ENCODE measurements at regions not wholly inside any gene's neighbourhood (a gene's known extent, or its start where the extent isn't known, plus 50 kb on each side); places are given as distances from the start of the nearest gene placed in this dataset.

DNA sequence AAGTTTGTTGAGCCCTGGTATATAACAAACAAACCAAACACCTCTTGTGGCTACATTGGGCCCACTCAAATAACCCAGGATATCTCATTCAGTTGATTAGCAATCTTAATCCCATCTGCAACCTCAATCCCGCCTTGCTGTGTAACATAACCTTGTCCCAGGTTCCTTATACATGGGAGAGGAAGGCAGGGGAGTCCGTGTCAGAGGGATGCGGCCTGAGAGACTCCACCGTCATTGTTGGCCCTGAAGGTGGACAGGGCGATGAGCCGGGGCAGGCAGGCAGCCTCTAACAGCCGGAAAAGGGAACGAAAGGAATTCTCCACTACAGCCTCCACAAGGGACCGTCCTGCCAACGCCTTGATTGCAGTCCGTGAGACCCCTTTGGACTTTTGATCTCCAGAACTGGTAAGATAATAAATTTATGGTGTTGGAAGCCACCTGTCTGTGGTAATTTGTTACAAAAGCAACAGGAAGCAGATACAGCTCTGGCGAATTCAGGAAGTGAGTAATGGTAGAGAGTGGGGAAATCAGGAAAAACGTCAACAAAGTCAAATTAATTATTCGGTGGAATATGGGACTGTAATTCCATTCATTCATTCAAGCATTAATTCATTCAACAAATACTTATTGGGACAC is 124.5 kb upstream of the SALL4 start:
- H3K36me3 ChIP-seq (ENCODE audit: control insufficient read depth, insufficient read depth, low read length): no peaks in the 10 kb centered on the region
- ChIA-PET CTCF (no interaction called here), POLR2A (no interaction called here)
- no peak for TF ChIP-seq POLR2AphosphoS5 (IDR thresholded peaks at IDR 0.05; ENCODE audit: low read depth, low read length)
- no peak for TF ChIP-seq SIN3A (IDR thresholded peaks at IDR 0.05; ENCODE audit: borderline replicate concordance, insufficient read depth, low read depth, low read length)
- TF ChIP-seq, protein P1, sequence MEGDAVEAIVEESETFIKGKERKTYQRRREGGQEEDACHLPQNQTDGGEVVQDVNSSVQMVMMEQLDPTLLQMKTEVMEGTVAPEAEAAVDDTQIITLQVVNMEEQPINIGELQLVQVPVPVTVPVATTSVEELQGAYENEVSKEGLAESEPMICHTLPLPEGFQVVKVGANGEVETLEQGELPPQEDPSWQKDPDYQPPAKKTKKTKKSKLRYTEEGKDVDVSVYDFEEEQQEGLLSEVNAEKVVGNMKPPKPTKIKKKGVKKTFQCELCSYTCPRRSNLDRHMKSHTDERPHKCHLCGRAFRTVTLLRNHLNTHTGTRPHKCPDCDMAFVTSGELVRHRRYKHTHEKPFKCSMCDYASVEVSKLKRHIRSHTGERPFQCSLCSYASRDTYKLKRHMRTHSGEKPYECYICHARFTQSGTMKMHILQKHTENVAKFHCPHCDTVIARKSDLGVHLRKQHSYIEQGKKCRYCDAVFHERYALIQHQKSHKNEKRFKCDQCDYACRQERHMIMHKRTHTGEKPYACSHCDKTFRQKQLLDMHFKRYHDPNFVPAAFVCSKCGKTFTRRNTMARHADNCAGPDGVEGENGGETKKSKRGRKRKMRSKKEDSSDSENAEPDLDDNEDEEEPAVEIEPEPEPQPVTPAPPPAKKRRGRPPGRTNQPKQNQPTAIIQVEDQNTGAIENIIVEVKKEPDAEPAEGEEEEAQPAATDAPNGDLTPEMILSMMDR (IDR thresholded peaks at IDR 0.05): no peak
- no peak for TF ChIP-seq TCF7L2 (IDR thresholded peaks at IDR 0.05; ENCODE audit: low read depth, low read length)
- no peak for TF ChIP-seq REST (IDR thresholded peaks at IDR 0.05; ENCODE audit: insufficient read depth in 1 of 2, low read depth in 2 of 2, low read length in 1 of 2)
- no peaks in the 10 kb centered on the region for H3K9me3 ChIP-seq (ENCODE audit: control insufficient read depth, insufficient read depth, low read depth, low read length)
- in situ Hi-C loops (cut with HindIII; ENCODE audit: low pct_unique_long_range_greater_than_20kb, low sequenced_read_pairs) (no loop called here), intact Hi-C loops (cut with micrococcal nuclease; ENCODE audit: unreplicated experiment) (no loop called here)
- ATAC-seq (no peak), DNase-seq (ENCODE audit: low read depth, low spot score) (no peak)
- no peak overlapping the region; the same call in 1 of the 2 replicates for H3K27ac ChIP-seq (ENCODE audit: low read length)
- no peaks in the 10 kb centered on the region for H3K27me3 ChIP-seq (ENCODE audit: control insufficient read depth, insufficient read depth, low read length)
- H3K4me3 ChIP-seq (ENCODE audit: low read depth in 2 of 2, low read length in 2 of 2): no peak overlapping the region
- no TSS peak for BruUV-seq (replicated peaks)
- peaks cover 3% of the 10 kb centered on the region for H3K4me1 ChIP-seq (ENCODE audit: control insufficient read depth, insufficient read depth, low read length)

DNA sequence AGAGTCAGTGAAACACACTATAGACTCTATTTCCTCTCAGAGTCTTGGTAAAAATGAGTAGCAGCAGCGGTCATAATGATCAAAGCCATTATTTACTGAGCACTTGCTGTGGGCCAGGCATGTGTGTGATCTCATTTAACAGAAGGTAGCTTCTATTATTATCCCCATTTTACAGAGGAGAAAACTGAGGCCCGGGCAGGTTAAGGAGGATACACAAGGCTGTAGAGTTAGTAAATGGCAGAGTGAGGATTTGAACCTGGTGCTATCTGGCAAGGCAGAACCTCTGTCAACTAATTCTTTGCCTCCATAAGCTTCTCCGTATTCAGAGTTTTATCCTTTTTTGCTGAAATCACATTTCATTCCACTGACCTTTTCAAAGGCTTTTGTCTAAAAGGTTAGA is 122.2 kb upstream of the SALL4 start:
- H3K36me3 ChIP-seq (ENCODE audit: control insufficient read depth, insufficient read depth, low read length): no peaks in the 10 kb centered on the region
- TF ChIP-seq POLR2AphosphoS5 (IDR thresholded peaks at IDR 0.05; ENCODE audit: low read depth, low read length) (no peak), SIN3A (IDR thresholded peaks at IDR 0.05; ENCODE audit: borderline replicate concordance, insufficient read depth, low read depth, low read length) (no peak), REST (IDR thresholded peaks at IDR 0.05; ENCODE audit: insufficient read depth in 1 of 2, low read depth in 2 of 2, low read length in 1 of 2) (no peak), TCF7L2 (IDR thresholded peaks at IDR 0.05; ENCODE audit: low read depth, low read length) (no peak)
- TF ChIP-seq, protein P1 (IDR thresholded peaks at IDR 0.05): no peak
- no TSS peak for BruUV-seq (replicated peaks)
- ATAC-seq (no peak), DNase-seq (ENCODE audit: low read depth, low spot score) (no peak)
- H3K4me3 ChIP-seq (ENCODE audit: low read depth in 2 of 2, low read length in 2 of 2): no peak overlapping the region
- ChIA-PET CTCF (no interaction called here), POLR2A (no interaction called here)
- in situ Hi-C loops (cut with HindIII; ENCODE audit: low pct_unique_long_range_greater_than_20kb, low sequenced_read_pairs): no loop called here
- H3K4me1 ChIP-seq (ENCODE audit: control insufficient read depth, insufficient read depth, low read length): peaks cover 3% of the 10 kb centered on the region; the same call in 1 of the 2 replicates
- no peak overlapping the region for H3K27ac ChIP-seq (ENCODE audit: low read length)
- no peaks in the 10 kb centered on the region for H3K9me3 ChIP-seq (ENCODE audit: control insufficient read depth, insufficient read depth, low read depth, low read length)
- intact Hi-C loops (cut with micrococcal nuclease; ENCODE audit: unreplicated experiment): no loop called here
- H3K27me3 ChIP-seq (ENCODE audit: control insufficient read depth, insufficient read depth, low read length): no peaks in the 10 kb centered on the region
